T-helper 17 cell (primary cell): ENCODE measurements at regions not wholly inside any gene's neighbourhood (a gene's known extent, or its start where the extent isn't known, plus 50 kb on each side); places are given as distances from the start of the nearest gene placed in this dataset.
"Not testable (repeated sequence)": the region's sequence is repeated elsewhere in the genome, so short reads cannot be mapped to it uniquely, and the experiment has no call there.

Experiments used
- ATAC-seq: fragments of 150-1000 bp; cut with Tn5 transposase; 2 replicates; pipeline ENCODE4 v1.10.0; 2021; ENCODE audit warnings: mild to moderate bottlenecking, moderate library complexity
- DNase-seq, 3 donors: peaks; one replicate each; pipeline versions ENCODE4 v3.0.0 to v3.0.0-alpha.2; 2020 to 2021
- H3K9me3 ChIP-seq: one replicate; pipeline ENCODE4 v1.7.0; 2013; ENCODE audit warnings: low read length, mild to moderate bottlenecking; ENCODE audit not compliant: control insufficient read depth, poor library complexity, severe bottlenecking
- H3K27ac Mint-ChIP-seq: one replicate; pipeline ENCODE4 v1.8.0; 2022; ENCODE audit warnings: mild to moderate bottlenecking, moderate library complexity, mixed read lengths
- H3K27me3 Mint-ChIP-seq: one replicate; pipeline ENCODE4 v1.8.0; 2022; ENCODE audit warnings: mixed read lengths
- H3K36me3 Mint-ChIP-seq: one replicate; pipeline ENCODE4 v1.8.0; 2022; ENCODE audit warnings: low read depth, mixed read lengths
- H3K4me1 Mint-ChIP-seq: one replicate; pipeline ENCODE4 v1.8.0; 2022; ENCODE audit warnings: mild to moderate bottlenecking, mixed read lengths
- H3K4me3 Mint-ChIP-seq: one replicate; pipeline ENCODE4 v1.8.0; 2022; ENCODE audit warnings: mild to moderate bottlenecking, moderate library complexity, mixed read lengths

DNA sequence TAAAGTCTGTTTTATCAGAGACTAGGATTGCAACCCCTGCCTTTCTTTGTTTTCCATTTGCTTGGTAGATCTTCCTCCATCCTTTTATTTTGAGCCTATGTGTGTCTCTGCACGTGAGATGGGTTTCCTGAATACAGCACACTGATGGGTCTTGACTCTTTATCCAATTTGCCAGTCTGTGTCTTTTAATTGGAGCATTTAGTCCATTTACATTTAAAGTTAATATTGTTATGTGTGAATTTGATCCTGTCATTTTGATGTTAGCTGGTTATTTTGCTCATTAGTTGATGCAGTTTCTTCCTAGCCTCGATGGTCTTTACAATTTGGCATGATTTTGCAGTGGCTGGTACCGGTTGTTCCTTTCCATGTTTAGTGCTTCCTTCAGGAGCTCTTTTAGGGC, 141.7 kb downstream of the EHF start:
- ATAC-seq, H3K4me1 Mint-ChIP-seq, H3K27ac Mint-ChIP-seq, H3K4me3 Mint-ChIP-seq, H3K9me3 ChIP-seq, H3K36me3 Mint-ChIP-seq, DNase-seq: not testable (repeated sequence)
- peaks cover 11% of the 10 kb centered on the region for H3K27me3 Mint-ChIP-seq

DNA sequence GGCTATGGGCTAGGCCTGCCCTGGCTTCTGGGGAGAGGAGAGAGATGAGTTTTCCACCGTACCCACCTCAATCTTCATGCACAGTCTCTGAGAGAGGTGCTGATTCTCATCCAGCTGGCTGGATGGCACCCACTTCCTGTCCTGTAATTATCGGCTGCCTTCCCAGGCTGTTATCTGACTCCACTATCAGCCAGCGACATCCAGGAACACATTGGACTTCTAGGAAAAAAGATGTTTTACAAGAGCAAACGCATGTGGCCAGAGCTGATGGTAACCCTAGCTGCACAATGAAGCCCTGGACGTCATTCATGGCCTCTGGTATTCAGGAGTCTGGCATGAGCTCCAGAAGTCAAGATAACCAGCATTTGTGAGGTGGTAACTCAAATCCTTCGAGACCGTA, 137.4 kb downstream of the EHF start:
- no peak overlapping the region for H3K27ac Mint-ChIP-seq
- H3K27me3 Mint-ChIP-seq, result peaks cover 40% of the 10 kb centered on the region
- H3K36me3 Mint-ChIP-seq, result no peaks in the 10 kb centered on the region
- DNase-seq (no peak), ATAC-seq (no peak)
- no peak overlapping the region for H3K4me3 Mint-ChIP-seq
- H3K4me1 Mint-ChIP-seq, result no peaks in the 10 kb centered on the region
- no peaks in the 10 kb centered on the region for H3K9me3 ChIP-seq

DNA sequence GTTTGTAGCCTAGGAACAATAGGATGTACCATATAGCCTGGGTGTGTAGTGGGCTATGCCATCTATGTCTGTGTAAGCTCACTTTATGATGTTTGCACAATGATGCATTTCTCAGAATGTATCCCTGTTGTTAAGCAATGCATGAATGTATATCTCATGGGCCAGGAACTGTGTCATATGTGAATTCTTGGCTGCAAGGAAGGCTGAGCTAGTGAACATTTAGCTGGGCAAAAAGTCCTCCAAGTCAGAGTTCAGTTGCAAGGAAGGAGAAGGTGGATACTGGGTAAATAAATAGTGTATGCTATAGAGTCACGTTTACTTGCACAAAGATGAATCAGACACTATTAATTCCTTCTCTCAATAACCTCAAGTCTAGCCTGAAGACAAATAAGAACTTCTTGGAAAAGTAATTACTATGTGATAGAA, 136.1 kb downstream of the EHF start:
- ATAC-seq, result no peak
- Mint-ChIP-seq H3K27ac (no peak overlapping the region), H3K27me3 (peaks cover 47% of the 10 kb centered on the region), H3K36me3 (no peaks in the 10 kb centered on the region), H3K4me1 (no peaks in the 10 kb centered on the region), H3K4me3 (no peak overlapping the region)
- no peaks in the 10 kb centered on the region for H3K9me3 ChIP-seq
- DNase-seq, result no peak

DNA sequence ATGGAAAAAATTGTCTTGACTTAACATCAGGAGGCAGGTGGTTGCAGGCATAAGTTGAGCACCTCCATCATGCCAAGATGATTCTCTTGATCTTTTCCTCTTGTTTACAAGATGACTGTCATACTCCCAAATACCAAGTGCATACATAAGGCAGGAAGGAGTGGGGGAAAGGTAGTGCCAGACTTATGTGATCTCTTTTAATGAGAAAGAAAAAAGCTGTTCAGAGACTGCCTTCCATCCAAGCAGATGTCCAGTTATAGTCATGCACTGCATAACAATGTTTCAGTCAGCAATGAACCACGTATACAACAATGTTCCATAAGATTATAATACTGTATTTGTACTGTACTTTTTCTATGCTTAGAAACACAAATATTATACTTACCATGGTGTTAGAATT, 135.7 kb downstream of the EHF start:
- DNase-seq (no peak), ATAC-seq (no peak)
- H3K4me3 Mint-ChIP-seq, result no peak overlapping the region
- peaks cover 47% of the 10 kb centered on the region for H3K27me3 Mint-ChIP-seq
- no peaks in the 10 kb centered on the region for H3K9me3 ChIP-seq
- H3K4me1 Mint-ChIP-seq, result no peaks in the 10 kb centered on the region
- H3K36me3 Mint-ChIP-seq, result no peaks in the 10 kb centered on the region
- no peak overlapping the region for H3K27ac Mint-ChIP-seq

DNA sequence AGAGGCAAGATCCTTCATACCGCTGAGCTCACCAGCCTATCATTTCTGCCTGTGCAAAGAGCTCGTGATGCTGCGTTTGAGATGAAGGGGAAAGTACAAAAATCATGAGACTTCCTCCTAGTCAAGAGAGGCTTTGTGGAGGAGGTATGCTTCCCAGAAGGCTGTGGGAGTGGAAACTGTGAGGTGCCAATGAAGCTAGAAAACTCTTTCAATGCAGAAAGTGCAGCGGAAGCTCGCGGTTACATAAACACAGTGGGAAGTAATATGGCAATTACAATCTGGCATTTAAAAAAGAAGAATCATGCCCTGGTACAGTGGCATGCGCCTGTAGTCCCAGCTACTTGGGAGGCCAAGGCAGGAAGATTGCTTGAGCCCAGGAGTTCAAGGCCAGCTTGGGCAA, 134.8 kb downstream of the EHF start:
- DNase-seq (no peak), ATAC-seq (no peak)
- H3K27me3 Mint-ChIP-seq, result peaks cover 56% of the 10 kb centered on the region
- no peaks in the 10 kb centered on the region for H3K4me1 Mint-ChIP-seq
- no peak overlapping the region for H3K27ac Mint-ChIP-seq
- H3K4me3 Mint-ChIP-seq, result no peak overlapping the region
- H3K36me3 Mint-ChIP-seq, result no peaks in the 10 kb centered on the region
- H3K9me3 ChIP-seq, result no peaks in the 10 kb centered on the region

DNA sequence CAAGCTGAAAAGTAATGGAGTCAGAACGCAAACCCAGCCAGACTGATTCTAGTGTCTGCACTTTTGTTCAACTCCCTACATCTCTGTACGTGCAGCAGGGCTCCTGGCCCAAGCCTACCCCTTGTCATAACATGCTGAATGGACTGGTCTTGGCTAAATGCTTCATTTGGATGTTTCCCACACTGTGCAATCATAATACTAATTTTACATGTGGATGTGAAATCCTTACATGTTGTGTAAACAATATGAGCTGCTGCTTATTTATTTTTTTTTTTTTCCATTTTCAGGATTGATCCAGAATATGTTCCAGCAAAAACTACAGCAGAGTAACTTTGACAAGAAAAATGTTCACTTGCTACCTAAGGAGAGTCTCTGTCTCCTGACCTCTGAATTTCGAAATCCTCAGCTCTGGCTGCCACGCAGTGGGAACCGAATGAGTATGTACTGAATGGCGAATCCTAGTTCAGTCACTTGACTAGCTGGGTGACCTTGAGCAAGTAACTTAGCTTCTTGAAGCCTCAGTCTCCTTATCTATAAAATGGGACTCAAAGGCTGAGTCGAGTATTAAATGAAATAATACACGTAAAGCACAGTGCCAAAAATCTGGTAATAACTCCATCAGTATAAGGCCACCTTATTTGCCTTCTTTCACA, 133.4 kb downstream of the EHF start:
- Mint-ChIP-seq H3K4me3 (no peak overlapping the region), H3K27ac (no peak overlapping the region), H3K36me3 (no peaks in the 10 kb centered on the region), H3K4me1 (no peaks in the 10 kb centered on the region), H3K27me3 (peaks cover 70% of the 10 kb centered on the region)
- ATAC-seq (no peak), DNase-seq (no peak)
- no peaks in the 10 kb centered on the region for H3K9me3 ChIP-seq

DNA sequence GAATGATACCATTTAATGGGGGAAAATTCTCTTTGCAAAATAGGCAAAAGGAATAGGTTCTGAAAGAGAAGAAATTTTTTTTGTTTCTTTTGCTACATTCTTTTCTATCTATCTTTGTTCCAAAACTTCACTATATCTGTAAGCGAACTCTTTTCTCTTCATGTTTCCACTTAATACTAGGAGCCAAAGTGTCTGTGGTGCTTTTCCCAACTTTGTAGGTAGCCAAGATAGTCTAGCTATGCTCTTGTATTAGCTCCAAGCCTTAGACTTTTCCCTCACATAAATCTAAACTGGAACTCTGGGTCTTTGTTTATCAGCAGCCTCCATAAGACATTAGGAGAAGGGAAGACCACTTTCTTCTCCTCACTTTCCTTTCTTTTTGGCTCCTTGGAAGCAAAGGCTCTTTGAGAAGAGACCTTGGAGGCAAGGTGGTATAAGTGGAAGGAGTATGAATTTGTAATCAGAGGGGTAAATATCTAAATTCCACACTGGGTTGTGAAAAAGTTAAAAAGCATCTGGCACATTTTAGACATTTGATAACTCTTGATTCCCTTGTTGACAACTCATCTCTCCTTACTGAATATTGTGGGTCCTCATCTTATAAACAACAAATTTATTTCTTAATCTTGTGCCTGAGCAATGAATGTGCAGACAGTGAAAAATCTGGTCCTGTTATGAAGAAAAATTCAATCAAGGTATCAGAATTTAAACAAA, 130.0 kb downstream of the EHF start:
- Mint-ChIP-seq H3K27ac (no peak overlapping the region), H3K4me3 (no peak overlapping the region), H3K36me3 (no peaks in the 10 kb centered on the region), H3K27me3 (peaks cover 48% of the 10 kb centered on the region), H3K4me1 (no peaks in the 10 kb centered on the region)
- DNase-seq (no peak), ATAC-seq (no peak)
- no peaks in the 10 kb centered on the region for H3K9me3 ChIP-seq

DNA sequence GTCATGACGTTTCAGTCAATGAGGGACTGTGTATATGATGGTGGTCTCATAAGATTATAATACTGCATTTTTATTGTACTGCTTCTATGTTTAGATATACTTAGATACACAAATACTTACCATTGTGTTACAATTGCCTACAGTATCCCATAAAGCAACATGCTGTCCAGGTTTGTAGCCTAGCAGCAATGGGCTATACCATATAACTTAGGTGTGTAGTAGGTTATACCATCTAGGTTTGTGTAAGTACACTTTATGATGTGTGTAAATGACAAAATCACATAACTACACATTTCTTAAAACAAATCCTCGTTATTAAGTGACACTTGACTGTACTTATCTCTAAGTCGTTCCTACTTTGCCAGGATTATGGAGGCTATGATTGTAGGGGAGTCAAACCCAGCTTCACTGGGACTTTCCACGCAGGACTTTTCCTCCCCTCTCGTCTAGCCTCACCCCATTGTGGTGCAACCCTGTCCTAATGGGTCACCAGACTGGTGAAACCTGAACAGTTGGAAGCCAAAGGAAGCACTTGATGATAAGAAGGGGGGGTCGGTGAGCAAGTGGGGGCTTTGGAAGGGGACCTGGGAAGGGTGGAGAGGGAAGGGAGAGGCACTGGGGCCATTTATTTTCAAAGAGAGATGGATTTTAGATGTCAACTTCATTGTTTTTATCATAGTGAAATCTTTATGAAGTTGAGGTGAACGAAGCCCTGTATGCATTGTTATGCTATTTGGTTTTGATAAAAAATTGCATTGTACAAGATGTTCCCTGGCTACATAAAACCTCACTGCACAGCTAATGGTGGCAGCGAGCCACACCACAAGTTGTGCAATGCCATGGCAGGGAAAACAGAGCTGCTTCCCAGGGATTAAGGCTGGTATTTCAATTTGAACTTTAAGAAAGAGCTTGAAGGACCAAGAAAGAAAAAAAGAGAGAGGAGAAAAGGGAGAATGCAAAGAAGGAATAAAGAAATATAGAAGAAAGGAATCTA, 129.1 kb downstream of the EHF start:
- H3K4me1 Mint-ChIP-seq, result no peaks in the 10 kb centered on the region
- ATAC-seq (no peak), DNase-seq (no peak)
- peaks cover 44% of the 10 kb centered on the region for H3K27me3 Mint-ChIP-seq
- no peak overlapping the region for H3K4me3 Mint-ChIP-seq
- no peaks in the 10 kb centered on the region for H3K36me3 Mint-ChIP-seq
- no peaks in the 10 kb centered on the region for H3K9me3 ChIP-seq
- H3K27ac Mint-ChIP-seq, result no peak overlapping the region

DNA sequence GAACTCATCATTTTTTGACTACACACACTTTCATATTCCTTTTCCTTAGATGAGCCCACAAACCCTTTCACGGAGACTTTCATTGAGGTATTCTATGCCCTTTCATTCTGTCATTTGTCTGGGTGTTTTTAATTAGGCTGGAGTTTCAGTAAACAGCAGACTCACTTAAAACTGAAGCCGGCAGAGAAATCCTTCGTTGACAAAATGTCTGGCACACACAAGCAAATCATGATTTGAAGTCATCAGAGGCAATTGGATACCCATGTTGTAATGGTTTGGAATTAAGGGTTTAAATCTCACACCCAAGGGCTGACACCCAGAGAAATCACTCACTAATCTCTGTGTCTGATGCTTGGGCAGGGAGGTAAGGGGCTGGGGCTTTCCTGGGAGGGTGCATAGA, 127.1 kb downstream of the EHF start:
- no peaks in the 10 kb centered on the region for H3K36me3 Mint-ChIP-seq
- H3K4me1 Mint-ChIP-seq, result no peaks in the 10 kb centered on the region
- no peak overlapping the region for H3K4me3 Mint-ChIP-seq
- no peak for DNase-seq
- H3K9me3 ChIP-seq, result no peaks in the 10 kb centered on the region
- no peak overlapping the region for H3K27ac Mint-ChIP-seq
- H3K27me3 Mint-ChIP-seq, result peaks cover 34% of the 10 kb centered on the region
- no peak for ATAC-seq

DNA sequence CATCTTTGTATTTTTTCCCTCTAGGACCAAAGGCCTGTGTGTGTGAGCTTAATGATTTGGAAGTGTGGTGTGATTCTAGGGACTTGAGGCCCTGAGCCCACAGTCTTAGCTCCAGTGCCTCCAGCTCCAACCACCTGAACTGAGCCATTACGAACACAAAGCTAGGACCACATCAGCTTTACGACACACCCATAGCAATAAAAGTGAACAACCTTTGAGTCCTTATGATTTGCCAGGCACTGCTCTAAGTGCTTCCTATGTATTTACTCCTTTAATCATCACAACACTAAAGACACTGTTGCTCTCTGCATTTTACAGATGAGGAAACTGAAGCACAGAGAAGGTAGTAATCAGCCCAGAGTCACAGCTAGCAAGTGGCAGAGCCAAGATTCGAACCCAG, 126.4 kb downstream of the EHF start:
- Mint-ChIP-seq H3K27me3 (peaks cover 29% of the 10 kb centered on the region), H3K27ac (no peak overlapping the region), H3K36me3 (no peaks in the 10 kb centered on the region), H3K4me3 (no peak overlapping the region), H3K4me1 (no peaks in the 10 kb centered on the region)
- no peaks in the 10 kb centered on the region for H3K9me3 ChIP-seq
- ATAC-seq, result no peak
- no peak for DNase-seq

DNA sequence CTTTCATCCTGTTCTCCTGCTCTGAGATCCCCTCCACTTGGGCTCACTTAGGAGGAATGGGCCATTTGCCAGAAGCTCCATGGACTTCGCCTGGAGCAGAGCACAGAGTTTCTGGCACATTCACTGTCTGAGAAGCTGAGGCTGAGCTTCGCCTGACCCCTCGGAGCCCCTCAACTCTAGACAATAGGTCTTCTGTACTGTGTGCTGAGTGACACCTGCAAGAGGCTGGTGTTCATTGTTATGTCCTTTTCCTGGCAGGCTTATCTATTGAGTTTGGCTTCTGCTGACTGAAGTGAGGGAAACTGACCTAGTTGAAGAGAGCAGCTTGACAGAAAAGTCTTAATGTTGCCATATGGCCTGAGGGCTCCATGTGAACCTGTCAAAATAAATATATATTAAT, 124.3 kb downstream of the EHF start:
- no peaks in the 10 kb centered on the region for H3K9me3 ChIP-seq
- Mint-ChIP-seq H3K27ac (no peak overlapping the region), H3K27me3 (peaks cover 24% of the 10 kb centered on the region), H3K4me1 (no peaks in the 10 kb centered on the region), H3K4me3 (no peak overlapping the region), H3K36me3 (no peaks in the 10 kb centered on the region)
- no peak for DNase-seq
- no peak for ATAC-seq

DNA sequence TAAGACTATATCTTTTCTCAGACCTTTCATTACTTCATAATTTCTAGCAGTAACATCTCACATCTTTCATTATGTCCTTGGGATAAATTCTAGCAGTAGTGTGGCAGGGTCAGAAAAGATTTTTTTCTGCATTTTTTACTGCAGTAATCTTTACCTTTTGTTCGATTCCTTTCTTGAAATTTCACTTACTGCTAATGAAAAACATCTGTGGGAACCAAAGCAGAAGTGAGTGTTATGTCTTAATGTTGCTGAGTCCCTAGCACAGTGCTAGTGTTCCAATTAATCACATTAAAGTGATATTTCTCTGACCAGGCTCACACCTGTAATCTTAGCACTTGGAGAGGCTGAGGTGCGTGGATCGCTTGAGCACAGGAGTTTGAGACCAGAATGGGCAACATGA, 123.6 kb downstream of the EHF start:
- DNase-seq, result no peak
- H3K9me3 ChIP-seq, result no peaks in the 10 kb centered on the region
- Mint-ChIP-seq H3K4me3 (no peak overlapping the region), H3K4me1 (no peaks in the 10 kb centered on the region), H3K27me3 (peaks cover 17% of the 10 kb centered on the region), H3K27ac (no peak overlapping the region), H3K36me3 (no peaks in the 10 kb centered on the region)
- no peak for ATAC-seq

DNA sequence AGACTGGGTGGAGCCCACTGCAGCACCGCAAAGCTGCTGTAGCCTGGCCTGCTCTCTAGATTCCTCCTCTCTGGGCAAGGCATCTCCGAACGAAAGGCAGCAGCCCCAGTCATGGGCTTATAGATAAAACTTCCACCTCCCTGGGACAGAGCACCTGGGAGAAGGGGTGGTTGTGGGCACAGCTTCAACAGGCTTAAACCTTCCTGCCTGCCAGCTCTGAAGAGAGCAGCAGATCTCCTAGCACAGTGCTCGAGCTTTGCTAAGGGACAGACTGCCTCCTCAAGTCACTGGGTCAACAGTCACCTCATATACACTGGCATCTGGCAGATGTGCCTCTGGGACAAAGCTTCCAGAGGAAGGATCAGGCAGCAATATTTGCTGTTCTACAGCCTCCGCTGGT, 117.3 kb downstream of the EHF start:
- Mint-ChIP-seq H3K27me3 (peaks cover 22% of the 10 kb centered on the region), H3K27ac (no peak overlapping the region), H3K4me3 (no peak overlapping the region)

More for the DNA sequence above, 117.3 kb downstream of the EHF start:
- ATAC-seq, result no peak
- DNase-seq, result no peak
- H3K9me3 ChIP-seq, result no peaks in the 10 kb centered on the region
- Mint-ChIP-seq H3K4me1 (no peaks in the 10 kb centered on the region), H3K36me3 (no peaks in the 10 kb centered on the region)
